Coronary artery (tissue), 2 donors: ENCODE measurements at regions not wholly inside any gene's neighbourhood (a gene's known extent, or its start where the extent isn't known, plus 50 kb on each side); places are given as distances from the start of the nearest gene placed in this dataset.

Source experiments
- DNase-seq: peaks from one replicate; pipeline ENCODE4 v3.0.0-alpha.2; 2017; ENCODE audit warnings: low spot score
- H3K27ac ChIP-seq, 2 donors: fragments of 200-600 bp; sonication (generic); one replicate each; pipeline ENCODE4 v1.5.1; 2016 to 2019
- H3K4me3 ChIP-seq: fragments of 200-600 bp; sonication (generic); 2 replicates; pipeline ENCODE4 v1.5.1; 2016; ENCODE audit warnings: mild to moderate bottlenecking, moderate library complexity
- CTCF ChIP-seq: fragments of 200-600 bp; sonication (generic); IDR thresholded peaks from one replicate; pipeline ENCODE4 v1.5.1; 2019; ENCODE audit warnings: antibody characterized with exemption

GRCh38 chr7:130884437-130885417 is 150.7 kb upstream of the KLF14 start:
- DNase-seq = no peak
- TF ChIP-seq CTCF = no peak
- Histone ChIP-seq H3K4me3 (no peak overlapping the region), H3K27ac (peak overlapping the region; percentile 16 to 62)

GRCh38 chr7:130886438-130887135 is 152.6 kb upstream of the KLF14 start:
- peak overlapping the region; percentile 27 to 75 for H3K27ac ChIP-seq
- no peak overlapping the region for H3K4me3 ChIP-seq
- TF ChIP-seq CTCF = no peak
- DNase-seq = no peak

- Histone ChIP-seq H3K27ac (peak overlapping the region; percentile 11 to 75), H3K4me3 (no peak overlapping the region)
- DNase-seq = no peak
- TF ChIP-seq CTCF = no peak
Observed at GRCh38 chr7:130887182-130887956, 153.4 kb upstream of the KLF14 start.

GRCh38 chr7:130887957-130888371 is 154.0 kb upstream of the KLF14 start:
- Histone ChIP-seq H3K4me3 (no peak overlapping the region), H3K27ac (peak overlapping the region; percentile 11 to 75)
- no peak for DNase-seq
- no peak for TF ChIP-seq CTCF

- DNase-seq = no peak
- TF ChIP-seq CTCF = no peak
- Histone ChIP-seq H3K4me3 (no peak overlapping the region), H3K27ac (peak overlapping the region; percentile 11 to 75)
Observed at GRCh38 chr7:130888468-130888867, 154.5 kb upstream of the KLF14 start.

- Histone ChIP-seq H3K27ac (peak overlapping the region; percentile 90 to 92), H3K4me3 (peak overlapping the region; percentile 59)
- TF ChIP-seq CTCF = no peak
Observed at GRCh38 chr7:130890176-130891020, 156.4 kb upstream of the KLF14 start.

More at GRCh38 chr7:130890176-130891020, 156.4 kb upstream of the KLF14 start:
- no peak for DNase-seq
